ENCODE measurements at regions not wholly inside any gene's neighbourhood (a gene's known extent, or its start where the extent isn't known, plus 50 kb on each side); places are given as distances from the start of the nearest gene placed in this dataset.
"Not testable (repeated sequence)": the region's sequence is repeated elsewhere in the genome, so short reads cannot be mapped to it uniquely, and the experiment has no call there.

- H3K27ac ChIP-seq = no peak overlapping the region
- H3K36me3 ChIP-seq (replicated peaks) = no peaks in the 10 kb centered on the region
- no peaks in the 10 kb centered on the region for H3K27me3 ChIP-seq (replicated peaks)
- TF ChIP-seq CTCF (IDR thresholded peaks at IDR 0.05; ENCODE audit: low read depth, low read length, missing control alignments) = no peak
- peak; percentile 78 for DNase-seq
- H3K4me3 ChIP-seq (ENCODE audit: low read depth, low read length) = no peak overlapping the region
- in situ Hi-C loops (cut with HindIII; ENCODE audit: low pct_ligation_motif_present, low sequenced_read_pairs) = no loop called here
These were observed 108.3 kb upstream of the KLHL4 start for GRCh38 chrX:87409113-87409841.

GRCh38 chrX:87425618-87426017 is 92.0 kb upstream of the KLHL4 start:
- in situ Hi-C loops (cut with HindIII; ENCODE audit: low pct_ligation_motif_present, low sequenced_read_pairs) = no loop called here

GRCh38 chrX:87434618-87435017 is 83.0 kb upstream of the KLHL4 start:
- H3K27me3 ChIP-seq (replicated peaks) = no peaks in the 10 kb centered on the region
- H3K4me3 ChIP-seq (ENCODE audit: low read depth, low read length) = no peak overlapping the region
- H3K36me3 ChIP-seq (replicated peaks) = no peaks in the 10 kb centered on the region
- no peak for TF ChIP-seq CTCF (IDR thresholded peaks at IDR 0.05; ENCODE audit: low read depth, low read length, missing control alignments)
- no peak for DNase-seq
- no peak overlapping the region for H3K27ac ChIP-seq
- in situ Hi-C loops (cut with HindIII; ENCODE audit: low pct_ligation_motif_present, low sequenced_read_pairs) = no loop called here

More at GRCh38 chrX:87425618-87426017, 92.0 kb upstream of the KLHL4 start:
- Histone ChIP-seq H3K27ac (no peak overlapping the region), H3K4me3 (ENCODE audit: low read depth, low read length) (no peak overlapping the region), H3K36me3 (replicated peaks) (no peaks in the 10 kb centered on the region), H3K27me3 (replicated peaks) (no peaks in the 10 kb centered on the region)
- no peak for TF ChIP-seq CTCF (IDR thresholded peaks at IDR 0.05; ENCODE audit: low read depth, low read length, missing control alignments)
- DNase-seq = no peak

- DNase-seq; in situ Hi-C loops (cut with HindIII; ENCODE audit: low pct_ligation_motif_present, low sequenced_read_pairs); H3K36me3 ChIP-seq (replicated peaks); H3K27ac ChIP-seq; H3K4me3 ChIP-seq (ENCODE audit: low read depth, low read length); H3K27me3 ChIP-seq (replicated peaks): not testable (repeated sequence)
These were observed 69.0 kb upstream of the KLHL4 start for GRCh38 chrX:87448613-87449012.

- H3K27me3 ChIP-seq (replicated peaks); H3K4me3 ChIP-seq (ENCODE audit: low read depth, low read length); H3K27ac ChIP-seq; DNase-seq; H3K36me3 ChIP-seq (replicated peaks); in situ Hi-C loops (cut with HindIII; ENCODE audit: low pct_ligation_motif_present, low sequenced_read_pairs): not testable (repeated sequence)
These were observed 51.8 kb upstream of the KLHL4 start for GRCh38 chrX:87465757-87466156.
